ENCODE measurements at regions not wholly inside any gene's neighbourhood (a gene's known extent, or its start where the extent isn't known, plus 50 kb on each side); places are given as distances from the start of the nearest gene placed in this dataset.
"Not testable (repeated sequence)": the region's sequence is repeated elsewhere in the genome, so short reads cannot be mapped to it uniquely, and the experiment has no call there.

GRCh38 chr13:64546371-64546770, 2683.8 kb downstream of the PCDH9 start:
- DNase-seq (ENCODE audit: low read depth), result no peak

- DNase-seq (ENCODE audit: low read depth), result no peak
These were observed 2689.2 kb downstream of the PCDH9 start for GRCh38 chr13:64540976-64541375.

DNA sequence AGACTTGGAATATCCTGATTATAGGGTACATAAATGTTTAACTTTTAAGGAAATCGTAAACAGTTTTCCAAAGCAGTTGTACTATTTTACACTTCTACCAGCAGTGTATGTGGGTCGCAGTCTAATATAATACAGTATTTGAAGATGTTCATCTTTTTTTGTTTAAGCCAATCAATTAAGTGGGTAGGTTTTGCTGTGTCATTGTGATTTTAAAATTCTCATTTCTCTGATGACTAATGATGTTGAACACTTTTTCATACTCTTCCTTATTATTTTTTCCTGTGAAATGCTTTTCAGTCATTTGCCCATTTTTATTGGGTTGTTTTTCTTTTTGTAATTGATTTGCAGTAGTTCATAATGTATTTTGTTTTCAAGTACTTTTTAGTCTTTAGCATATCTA, 2689.7 kb downstream of the PCDH9 start:
- DNase-seq (ENCODE audit: low read depth), result no peak

GRCh38 chr13:64538711-64539110, 2691.4 kb downstream of the PCDH9 start:
- no peak for DNase-seq (ENCODE audit: low read depth)

DNA sequence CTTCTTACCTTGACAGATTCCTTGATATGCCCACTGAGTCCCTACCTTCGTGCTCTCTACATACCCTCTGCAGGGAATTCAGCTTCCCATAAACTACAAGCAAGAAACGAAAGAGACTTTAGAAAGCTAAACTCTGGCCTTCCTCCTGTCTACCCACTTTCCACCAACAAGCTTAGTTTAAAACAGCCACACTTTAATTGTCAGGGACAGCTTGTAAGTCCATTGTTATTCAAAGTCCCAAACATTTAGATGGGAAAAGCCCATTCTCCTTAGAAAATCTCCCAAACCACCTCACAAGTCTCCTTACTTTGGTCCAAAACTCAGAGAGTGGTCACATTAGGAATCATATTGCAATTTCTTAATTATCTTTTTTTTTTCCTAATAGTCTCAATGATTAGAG, 2695.8 kb downstream of the PCDH9 start:
- no peak for DNase-seq (ENCODE audit: low read depth)

DNA sequence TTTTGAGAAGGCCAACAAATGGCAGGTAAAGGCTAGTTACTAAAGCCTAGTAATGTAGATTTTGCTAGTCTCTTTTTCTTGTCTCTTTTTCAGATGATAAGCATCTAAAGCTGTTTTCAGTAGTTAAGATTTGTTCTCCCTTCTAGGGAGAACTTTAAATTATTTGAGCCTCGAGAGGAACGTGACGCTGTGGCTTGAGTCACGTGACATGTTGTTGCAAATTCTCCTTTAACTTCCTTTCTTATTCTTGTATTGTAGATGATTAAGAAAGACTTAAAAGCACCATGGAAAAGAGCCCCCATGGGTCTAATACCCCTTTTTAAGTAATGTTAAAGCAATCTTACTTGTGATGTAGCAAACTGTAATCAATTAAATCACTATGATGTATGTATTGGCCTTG, 2698.7 kb downstream of the PCDH9 start:
- DNase-seq (ENCODE audit: low read depth), result no peak

GRCh38 chr13:64529874-64530485, 2700.2 kb downstream of the PCDH9 start:
- peak; percentile 3 for DNase-seq (ENCODE audit: low read depth)

- no peak for DNase-seq (ENCODE audit: low read depth)
These were observed 2701.3 kb downstream of the PCDH9 start for GRCh38 chr13:64528838-64529237.

DNA sequence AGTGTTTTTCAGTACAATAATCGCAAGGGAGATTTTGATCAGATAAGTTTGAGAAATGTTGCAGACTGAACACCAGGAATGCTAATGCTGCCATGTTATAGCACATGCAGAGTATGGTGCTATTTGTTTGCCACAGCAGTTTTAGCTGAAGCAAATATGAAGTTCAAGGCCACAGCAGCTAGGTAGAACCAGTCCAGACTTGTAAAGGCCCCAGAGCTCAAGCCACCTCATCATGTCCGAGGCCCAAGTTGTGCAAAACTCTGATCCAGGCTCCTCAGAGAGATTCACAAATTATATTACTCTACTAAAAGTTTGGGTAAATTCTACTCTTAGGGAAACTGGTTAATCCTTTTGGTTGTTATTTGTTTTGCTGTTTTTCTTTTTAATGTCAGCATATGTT, 2702.6 kb downstream of the PCDH9 start:
- DNase-seq (ENCODE audit: low read depth), result no peak

GRCh38 chr13:64525687-64526086, 2704.4 kb downstream of the PCDH9 start:
- DNase-seq (ENCODE audit: low read depth), result no peak

DNA sequence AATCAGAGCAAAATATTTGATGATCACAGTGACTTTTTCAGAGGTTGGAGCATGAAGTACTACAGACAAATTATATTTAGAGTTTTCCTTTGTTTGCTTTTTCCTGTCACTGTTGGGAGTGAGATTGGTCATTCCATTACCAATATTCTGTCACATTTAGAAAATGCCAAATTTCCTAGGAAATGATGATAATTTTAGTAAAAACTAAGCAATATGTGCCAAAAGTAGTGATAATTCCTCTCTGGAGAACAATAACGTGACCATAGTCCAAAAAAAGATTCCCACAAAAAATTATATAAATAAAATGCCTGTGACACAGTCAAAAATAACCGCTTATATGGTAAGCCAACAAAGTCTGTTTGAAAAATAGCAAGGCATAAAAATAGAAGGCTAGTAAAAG, 2719.4 kb downstream of the PCDH9 start:
- DNase-seq (ENCODE audit: low read depth), result no peak

DNA sequence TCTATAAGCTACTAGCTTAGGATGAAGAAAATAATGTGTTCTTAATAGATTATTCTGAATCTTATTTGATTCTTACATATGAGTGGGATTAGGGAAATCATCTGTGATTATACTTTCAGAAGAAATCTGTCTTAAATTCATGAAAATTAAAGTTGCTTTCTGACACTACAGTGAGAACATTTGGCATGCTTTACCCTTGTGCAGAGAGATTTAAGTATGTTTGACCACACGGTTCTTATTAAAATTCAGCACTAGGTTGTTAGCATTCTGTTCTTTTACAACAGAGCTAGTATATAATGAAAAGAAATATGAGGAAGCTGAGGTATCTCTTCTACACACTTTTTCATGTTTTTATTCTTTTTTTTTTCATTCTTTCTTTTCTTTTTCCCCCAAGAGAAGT, 2723.9 kb downstream of the PCDH9 start:
- no peak for DNase-seq (ENCODE audit: low read depth)

DNA sequence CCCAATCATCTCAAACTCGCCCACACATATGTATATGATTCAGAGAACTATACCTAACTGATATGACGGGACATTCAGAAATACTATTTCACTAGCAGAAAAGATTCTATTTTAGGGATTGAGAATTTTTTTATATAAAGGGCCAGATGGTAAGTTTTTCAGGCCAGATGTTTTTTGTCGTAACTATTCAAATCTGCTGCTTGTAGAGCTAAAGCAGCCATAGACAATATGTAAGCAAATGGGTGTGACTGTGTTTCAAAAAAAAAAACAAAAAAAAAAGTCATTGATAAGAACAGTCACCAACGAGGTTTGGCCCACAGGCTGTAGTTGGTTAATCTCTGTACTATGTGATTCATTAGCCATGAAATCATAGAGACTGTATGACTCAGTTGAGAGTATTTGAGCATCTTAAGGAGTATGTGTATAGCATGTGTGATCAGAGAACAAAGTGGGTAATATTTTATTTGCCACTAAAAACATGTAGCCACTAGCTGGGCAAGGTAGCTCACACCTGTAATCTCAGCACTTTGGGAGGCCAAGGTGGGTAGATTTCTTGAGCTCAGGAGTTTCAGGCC, 2724.7 kb downstream of the PCDH9 start:
- peak; percentile 18 for DNase-seq (ENCODE audit: low read depth)

DNA sequence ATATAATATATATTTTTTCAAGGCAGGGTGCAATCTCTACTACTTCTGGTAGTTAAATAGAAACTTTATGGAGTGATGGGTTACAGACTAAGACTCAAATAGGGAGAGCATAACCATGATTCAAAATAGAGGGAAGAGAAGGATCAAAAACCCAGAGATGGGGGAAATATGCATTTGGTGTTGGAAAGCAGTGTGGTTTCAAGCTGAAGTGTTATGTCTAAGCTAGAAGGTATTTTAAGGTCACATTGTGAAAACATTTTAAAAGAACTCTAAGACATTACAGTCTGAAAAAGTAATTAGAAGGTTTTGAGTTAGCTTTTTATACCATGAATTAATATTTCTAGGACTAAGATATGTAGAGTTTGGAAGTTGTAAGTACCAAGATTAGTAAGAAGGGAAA, 2741.4 kb downstream of the PCDH9 start:
- no peak for DNase-seq (ENCODE audit: low read depth)

GRCh38 chr13:64482373-64482772, 2747.8 kb downstream of the PCDH9 start:
- DNase-seq (ENCODE audit: low read depth), result no peak

DNA sequence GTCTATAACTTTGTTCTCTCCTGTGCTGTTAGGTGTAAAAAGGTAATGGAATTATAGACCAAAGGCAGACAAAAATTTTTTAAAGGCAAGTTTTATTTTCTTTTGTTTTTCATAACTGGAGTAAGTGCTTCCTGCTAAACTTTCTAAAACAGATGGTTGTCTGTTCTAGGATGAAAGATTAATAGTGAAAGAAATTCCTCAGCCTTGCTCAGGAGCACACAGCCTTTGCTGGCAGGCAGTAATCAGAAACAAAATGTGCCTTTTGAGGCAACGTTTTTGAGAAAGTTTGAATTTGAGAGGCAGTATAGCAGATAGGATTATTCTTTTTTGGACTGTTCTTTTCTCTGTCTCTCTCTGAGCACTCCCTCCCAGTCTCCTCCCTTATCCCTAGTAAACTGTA, 2749.5 kb downstream of the PCDH9 start:
- no peak for DNase-seq (ENCODE audit: low read depth)

DNA sequence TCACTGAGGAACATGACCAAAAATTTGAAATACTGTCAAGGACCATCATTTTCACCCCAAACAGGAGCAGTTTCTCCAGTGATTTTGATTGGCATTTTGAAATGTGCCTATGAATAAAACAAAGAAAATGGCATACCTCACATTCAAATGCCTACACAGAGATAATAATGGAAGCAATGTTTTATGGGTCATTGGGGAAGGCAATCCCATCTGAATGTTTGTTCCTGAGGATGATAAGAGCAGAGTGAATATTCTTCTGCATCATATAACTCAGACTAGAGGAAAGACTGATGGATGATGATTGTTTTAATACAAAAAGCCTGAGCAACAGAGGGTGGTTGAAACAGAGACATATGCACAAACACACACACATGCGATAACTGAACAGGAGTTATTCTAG, 2749.9 kb downstream of the PCDH9 start:
- DNase-seq (ENCODE audit: low read depth), result no peak

- DNase-seq (ENCODE audit: low read depth), result no peak
These were observed 2753.0 kb downstream of the PCDH9 start for GRCh38 chr13:64477146-64477545.

DNA sequence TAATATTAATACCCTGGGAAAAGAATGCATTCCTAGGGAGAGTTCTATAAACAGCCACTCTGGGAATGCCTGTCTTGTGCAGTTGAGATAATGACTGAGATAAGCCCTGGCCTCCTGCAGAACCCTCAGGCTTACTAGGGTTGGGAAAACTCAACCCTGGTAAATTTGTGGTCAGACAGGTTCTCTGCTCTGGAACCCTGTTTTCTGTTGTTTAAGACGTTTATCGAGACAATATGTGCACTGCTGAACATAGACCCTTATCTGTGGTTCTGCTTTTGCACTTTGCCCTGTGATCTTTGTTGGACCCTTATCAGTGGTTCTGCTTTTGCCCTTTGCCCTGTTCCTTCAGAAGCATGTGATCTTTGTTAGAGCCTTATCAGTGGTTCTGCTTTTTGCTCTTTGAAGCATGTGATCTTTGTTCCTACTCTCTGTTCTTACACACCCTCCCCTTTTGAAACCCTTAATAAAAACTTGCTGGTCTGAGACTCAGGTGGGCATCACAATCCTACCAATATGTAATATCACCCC, 2754.0 kb downstream of the PCDH9 start:
- not testable (repeated sequence) for DNase-seq (ENCODE audit: low read depth)

- DNase-seq (ENCODE audit: low read depth), result peak; percentile 9
These were observed 2758.2 kb downstream of the PCDH9 start for GRCh38 chr13:64471916-64472315.

DNA sequence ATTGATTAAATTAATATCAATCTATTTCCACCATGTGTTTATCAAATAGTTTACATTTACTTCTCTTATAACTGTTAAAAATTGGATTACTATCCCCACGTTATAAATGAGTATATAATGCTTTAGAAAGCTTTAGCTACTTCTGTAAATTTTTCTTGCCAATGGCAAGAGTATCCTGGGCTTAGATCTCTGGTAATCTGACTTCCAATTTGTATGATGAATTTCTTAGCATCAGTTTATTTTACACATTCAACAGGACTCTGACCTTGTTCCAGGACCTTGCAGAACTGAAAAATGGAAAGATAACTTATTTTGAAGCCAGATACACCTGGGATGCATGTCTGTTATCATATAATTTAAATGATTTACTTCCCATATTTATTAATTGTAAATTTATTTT, 2759.4 kb downstream of the PCDH9 start:
- DNase-seq (ENCODE audit: low read depth), result no peak

- no peak for DNase-seq (ENCODE audit: low read depth)
These were observed 2770.4 kb downstream of the PCDH9 start for GRCh38 chr13:64459778-64460177.

- DNase-seq (ENCODE audit: low read depth), result no peak
These were observed 2772.2 kb downstream of the PCDH9 start for GRCh38 chr13:64457976-64458375.

- no peak for DNase-seq (ENCODE audit: low read depth)
These were observed 2775.0 kb downstream of the PCDH9 start for GRCh38 chr13:64455124-64455523.
